HG03432 (cell line): ENCODE measurements at regions not wholly inside any gene's neighbourhood (a gene's known extent, or its start where the extent isn't known, plus 50 kb on each side); places are given as distances from the start of the nearest gene placed in this dataset.

Experiments
- ATAC-seq: cut with Tn5 transposase; IDR thresholded peaks from one replicate; pipeline ENCODE4 v1.9.1; 2021; ENCODE audit warnings: mild to moderate bottlenecking, moderate library complexity; ENCODE audit not compliant: unreplicated experiment

GRCh38 chr17:70855401-70856054 lies 686.2 kb downstream of the KCNJ2 start:
- ATAC-seq: no peak

- no peak for ATAC-seq
Observed at GRCh38 chr17:70857351-70857750, 688.0 kb downstream of the KCNJ2 start.

GRCh38 chr17:70859829-70860228 lies 690.5 kb downstream of the KCNJ2 start:
- no peak for ATAC-seq

GRCh38 chr17:70862295-70862694 lies 693.0 kb downstream of the KCNJ2 start:
- no peak for ATAC-seq

- ATAC-seq: no peak
Observed at GRCh38 chr17:70863436-70864248, 694.3 kb downstream of the KCNJ2 start.

- ATAC-seq: no peak
Observed at GRCh38 chr17:70865993-70866804, 696.9 kb downstream of the KCNJ2 start.

- no peak for ATAC-seq
Observed at GRCh38 chr17:70868149-70868548, 698.8 kb downstream of the KCNJ2 start.

- ATAC-seq: no peak
Observed at GRCh38 chr17:70869402-70870085, 700.2 kb downstream of the KCNJ2 start.

GRCh38 chr17:70871180-70871818 lies 702.0 kb downstream of the KCNJ2 start:
- no peak for ATAC-seq

- no peak for ATAC-seq
Observed at GRCh38 chr17:70872103-70872502, 702.8 kb downstream of the KCNJ2 start.

GRCh38 chr17:70875729-70876310 lies 706.5 kb downstream of the KCNJ2 start:
- no peak for ATAC-seq

GRCh38 chr17:70878879-70879278 lies 709.5 kb downstream of the KCNJ2 start:
- no peak for ATAC-seq

- ATAC-seq: no peak
Observed at GRCh38 chr17:70879401-70879800, 710.1 kb downstream of the KCNJ2 start.

GRCh38 chr17:70881093-70881492 lies 711.8 kb downstream of the KCNJ2 start:
- no peak for ATAC-seq

GRCh38 chr17:70882504-70882903 lies 713.2 kb downstream of the KCNJ2 start:
- ATAC-seq: no peak

GRCh38 chr17:70886648-70887047 lies 717.3 kb downstream of the KCNJ2 start:
- no peak for ATAC-seq

GRCh38 chr17:70888324-70888723 lies 719.0 kb downstream of the KCNJ2 start:
- ATAC-seq: no peak

- ATAC-seq: no peak
Observed at GRCh38 chr17:70891306-70891705, 722.0 kb downstream of the KCNJ2 start.

GRCh38 chr17:70892527-70892926 lies 723.2 kb downstream of the KCNJ2 start:
- no peak for ATAC-seq

GRCh38 chr17:70896843-70897242 lies 727.5 kb downstream of the KCNJ2 start:
- no peak for ATAC-seq
